CD4-positive, alpha-beta T cell (primary cell): ENCODE measurements at regions not wholly inside any gene's neighbourhood (a gene's known extent, or its start where the extent isn't known, plus 50 kb on each side); places are given as distances from the start of the nearest gene placed in this dataset.

Experiments
- ATAC-seq: fragments of 200-7000 bp; cut with Tn5 transposase; one replicate; pipeline ENCODE4 v1.10.0; 2022; ENCODE audit warnings: mild to moderate bottlenecking; ENCODE audit not compliant: poor library complexity
- CTCF ChIA-PET: fragments of 350-600 bp; sonication (Branson Sonifier 250); formaldehyde crosslinking; loops from one replicate; lab custom pipeline; 2021; ENCODE audit warnings: antibody characterized with exemption, inconsistent platforms; lab: Charles Lee
- POLR2A ChIA-PET: fragments of 350-600 bp; sonication (Branson Sonifier 250); formaldehyde crosslinking; loops from one replicate; lab custom pipeline; 2021; ENCODE audit warnings: antibody characterized with exemption, inconsistent platforms; lab: Charles Lee
- DNase-seq, 14 experiments: peaks; one replicate each; pipeline ENCODE4 v3.0.0-alpha.2; 2013 to 2020; ENCODE audit warnings: mixed read lengths in 2 of 14
- H3K27ac ChIP-seq, 2 donors: one replicate each; pipeline versions ENCODE4 v1.5.1 to v1.7.0; 2013; ENCODE audit warnings: low read length in 2 of 2, low read depth in 1 of 2, mild to moderate bottlenecking in 1 of 2
- H3K27me3 ChIP-seq, 2 experiments: 1 replicate in 1 of 2; 2 replicates in 1 of 2; pipeline versions ENCODE4 v1.6.1 to v1.7.0; 2013; ENCODE audit warnings: low read length in 2 of 2, control low read depth in 1 of 2, mild to moderate bottlenecking in 1 of 2, moderate library complexity in 1 of 2; ENCODE audit not compliant: insufficient read depth in 2 of 2, control insufficient read depth in 1 of 2
- H3K36me3 ChIP-seq: one replicate; pipeline ENCODE4 v1.6.1; 2013; ENCODE audit warnings: low read length, control low read depth; ENCODE audit not compliant: insufficient read depth
- H3K4me1 ChIP-seq: one replicate; pipeline ENCODE4 v1.6.1; 2013; ENCODE audit warnings: low read length, control low read depth; ENCODE audit not compliant: insufficient read depth
- H3K4me3 ChIP-seq: one replicate; pipeline ENCODE4 v1.5.1; 2013; ENCODE audit warnings: mild to moderate bottlenecking, low read length, moderate library complexity
- H3K9me3 ChIP-seq, 2 experiments: 1 replicate in 1 of 2; 2 replicates in 1 of 2; pipeline versions ENCODE4 v1.6.1 to v1.7.0; 2013; ENCODE audit warnings: low read length in 2 of 2, mild to moderate bottlenecking in 2 of 2, control low read depth in 1 of 2, moderate library complexity in 1 of 2; ENCODE audit not compliant: control insufficient read depth in 1 of 2, insufficient read depth in 1 of 2
- H3K27ac Mint-ChIP-seq: one replicate; pipeline ENCODE4 v1.8.0; 2020; ENCODE audit warnings: mixed read lengths
- H3K27me3 Mint-ChIP-seq: one replicate; pipeline ENCODE4 v1.8.0; 2021; ENCODE audit warnings: mixed read lengths
- H3K36me3 Mint-ChIP-seq: one replicate; pipeline ENCODE4 v1.8.0; 2021; ENCODE audit warnings: low read depth, mixed read lengths
- H3K4me1 Mint-ChIP-seq: one replicate; pipeline ENCODE4 v1.8.0; 2021; ENCODE audit warnings: low read depth, mixed read lengths
- H3K4me3 Mint-ChIP-seq: one replicate; pipeline ENCODE4 v1.8.0; 2020; ENCODE audit warnings: mild to moderate bottlenecking, mixed read lengths
- H3K9me3 Mint-ChIP-seq: one replicate; pipeline ENCODE4 v1.8.0; 2020; ENCODE audit warnings: mixed read lengths
- CTCF ChIP-seq: fragments of 200-600 bp; IDR thresholded peaks from one replicate; pipeline ENCODE4 v1.8.0; 2022; ENCODE audit warnings: antibody characterized with exemption, mild to moderate bottlenecking
- intact Hi-C, 2 experiments: fragments of 100-400 bp; cut with DNase I in 1 of 2; cut with micrococcal nuclease in 1 of 2; formaldehyde crosslinking; loops; one replicate each; pipeline versions ENCODE4 v1.15.1 to v1.9.0; 2023 to 2025; cut with DNase I, micrococcal nuclease

DNA sequence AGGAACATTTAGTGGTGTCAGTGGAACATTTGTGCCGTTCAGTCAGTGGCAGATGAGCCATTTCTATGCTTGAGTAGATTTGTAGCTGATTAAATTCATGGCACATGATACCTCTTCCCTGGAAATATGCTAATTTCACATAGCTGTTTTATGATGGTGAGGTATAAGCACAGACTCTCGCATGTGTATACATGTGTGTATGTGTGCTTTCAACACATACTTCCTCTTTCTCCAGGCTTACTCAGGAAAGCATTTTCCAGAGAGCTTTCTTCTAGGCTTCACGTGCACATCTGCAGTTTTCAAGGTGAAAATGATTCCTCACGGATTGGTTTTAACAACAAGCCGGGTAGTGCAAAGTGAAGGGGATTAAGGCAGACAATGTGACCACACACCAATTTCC lies 396.5 kb downstream of the HDGFL1 start:
- Mint-ChIP-seq H3K27ac (no peak overlapping the region), H3K4me3 (no peak overlapping the region), H3K9me3 (no peaks in the 10 kb centered on the region), H3K36me3 (no peaks in the 10 kb centered on the region), H3K4me1 (no peaks in the 10 kb centered on the region), H3K27me3 (peaks cover 4% of the 10 kb centered on the region)
- Histone ChIP-seq H3K9me3 (no peaks in the 10 kb centered on the region), H3K27ac (no peak overlapping the region), H3K36me3 (no peaks in the 10 kb centered on the region), H3K27me3 (no peaks in the 10 kb centered on the region), H3K4me3 (no peak overlapping the region), H3K4me1 (no peaks in the 10 kb centered on the region)
- no peak for DNase-seq
- CTCF ChIA-PET: no interaction called here
- intact Hi-C loops: no loop called here
- POLR2A ChIA-PET: no interaction called here
- no peak for TF ChIP-seq CTCF
- ATAC-seq: no peak

DNA sequence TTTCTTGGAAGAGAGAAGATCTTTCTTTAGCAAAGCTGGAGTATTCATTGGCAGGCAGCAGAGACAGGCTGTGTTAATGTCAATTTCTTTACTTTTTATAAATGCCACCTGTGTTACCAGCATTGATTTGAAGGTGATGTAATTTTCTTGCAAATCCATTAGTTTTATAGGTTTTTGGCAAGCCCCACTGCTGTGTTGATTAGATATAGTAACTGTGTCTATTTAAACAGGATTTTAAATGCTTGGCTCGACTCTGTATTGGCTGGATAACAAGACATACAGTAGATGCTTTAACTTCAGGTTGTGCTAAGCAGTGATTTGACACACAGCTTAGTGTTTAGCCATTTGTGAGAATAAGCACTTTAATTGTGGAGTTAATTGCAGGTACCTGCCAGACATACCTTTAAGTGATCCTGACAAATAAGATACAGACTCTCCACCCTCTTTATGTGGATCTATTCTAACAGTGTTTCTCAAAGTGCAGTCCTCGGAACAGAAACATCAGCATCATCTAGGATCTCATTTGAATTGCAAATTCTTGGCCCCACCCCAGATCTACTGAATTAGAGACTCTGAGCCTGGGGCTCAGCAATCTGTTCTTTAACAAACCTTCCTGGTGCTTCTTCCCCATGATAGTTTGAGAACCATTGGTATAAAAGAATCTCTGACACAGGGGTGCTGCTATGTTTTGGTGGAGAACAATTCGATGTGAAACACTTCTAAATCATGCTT lies 397.5 kb downstream of the HDGFL1 start:
- Mint-ChIP-seq H3K4me1 (no peaks in the 10 kb centered on the region), H3K27ac (no peak overlapping the region), H3K9me3 (no peaks in the 10 kb centered on the region), H3K27me3 (peaks cover 4% of the 10 kb centered on the region), H3K36me3 (no peaks in the 10 kb centered on the region), H3K4me3 (no peak overlapping the region)
- Histone ChIP-seq H3K9me3 (no peaks in the 10 kb centered on the region), H3K27me3 (no peaks in the 10 kb centered on the region), H3K4me1 (no peaks in the 10 kb centered on the region), H3K27ac (no peak overlapping the region), H3K36me3 (no peaks in the 10 kb centered on the region), H3K4me3 (no peak overlapping the region)
- DNase-seq: no peak
- no peak for TF ChIP-seq CTCF
- intact Hi-C loops: no loop called here
- no peak for ATAC-seq
- ChIA-PET CTCF (no interaction called here), POLR2A (no interaction called here)

DNA sequence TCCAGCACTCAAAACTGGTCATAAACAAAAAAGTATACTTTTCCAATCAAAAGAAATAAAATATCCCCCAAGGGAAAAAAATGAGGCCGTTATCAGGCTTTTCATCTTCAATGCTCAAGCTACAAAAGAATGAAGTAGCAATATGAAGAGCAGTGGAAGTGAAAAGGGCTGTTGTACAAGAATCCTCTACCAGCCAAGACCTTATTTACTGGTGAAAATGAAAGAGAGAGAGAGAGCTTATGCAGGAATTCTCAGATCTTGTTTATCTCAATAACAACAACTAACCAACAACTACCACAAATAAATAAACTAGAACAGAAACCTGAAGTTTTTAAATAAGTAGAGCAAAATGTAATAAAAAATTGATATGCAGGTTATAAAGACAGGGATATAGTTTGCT lies 400.6 kb downstream of the HDGFL1 start:
- ChIA-PET CTCF (no interaction called here), POLR2A (no interaction called here)
- Mint-ChIP-seq H3K9me3 (no peaks in the 10 kb centered on the region), H3K4me1 (no peaks in the 10 kb centered on the region), H3K36me3 (no peaks in the 10 kb centered on the region), H3K27me3 (no peaks in the 10 kb centered on the region), H3K27ac (no peak overlapping the region), H3K4me3 (no peak overlapping the region)
- H3K4me3 ChIP-seq: no peak overlapping the region
- no peaks in the 10 kb centered on the region for H3K4me1 ChIP-seq
- no peaks in the 10 kb centered on the region for H3K36me3 ChIP-seq
- no peak for ATAC-seq
- H3K27me3 ChIP-seq: no peaks in the 10 kb centered on the region
- H3K27ac ChIP-seq: no peak overlapping the region
- H3K9me3 ChIP-seq: no peaks in the 10 kb centered on the region
- DNase-seq: no peak
- intact Hi-C loops: no loop called here
- TF ChIP-seq CTCF: no peak
